K562 (cell line): ENCODE measurements at regions not wholly inside any gene's neighbourhood (a gene's known extent, or its start where the extent isn't known, plus 50 kb on each side); places are given as distances from the start of the nearest gene placed in this dataset.

Experiments
- ATAC-seq: fragments of 200-7000 bp; cut with Tn5 transposase; 3 replicates; pipeline ENCODE4 v1.9.1; 2020; ENCODE audit warnings: moderate library complexity
- BruUV-seq: library from RNA; stranded (reverse); fragments of 400-500 nt; replicated peaks from 2 replicates; lab custom pipeline; 2021; lab: Mats Ljungman, UMichigan
- CTCF ChIA-PET: fragments of 300-600 bp; formaldehyde crosslinking; extraction: SDS; loops from one replicate; lab custom pipeline; 2021; ENCODE audit warnings: low intra/inter-chr PET ratio; lab: Yijun Ruan, JAX
- POLR2A ChIA-PET: fragments of 300-600, 350-650 bp; sonication (Branson Sonifier 250); formaldehyde crosslinking; extraction: SDS; loops from one replicate; lab custom pipeline; 2021; ENCODE audit warnings: antibody characterized with exemption, inconsistent platforms; lab: Yijun Ruan, JAX
- DNase-seq, 4 experiments: peaks; one replicate each; pipeline versions ENCODE4 v3.0.0 to v3.0.0-alpha.2; 2011 to 2018; ENCODE audit warnings: low spot score in 3 of 4, mixed read lengths in 3 of 4; ENCODE audit errors: extremely low read depth in 1 of 4
- FAIRE-seq: peaks from 2 replicates; lab custom pipeline; 2011; peaks lifted over from hg19 to GRCh38; lab: Jason Lieb, UNC
- H2AFZ ChIP-seq: 2 replicates; pipeline ENCODE4 v1.6.0; 2011; ENCODE audit warnings: low read depth, low read length, control low read depth, inconsistent platforms
- H3K27ac ChIP-seq: fragments of 200-600 bp; 3 replicates; pipeline ENCODE4 v1.8.0; 2011; ENCODE audit warnings: low read depth, mild to moderate bottlenecking, control low read depth, inconsistent platforms, low read length, moderate library complexity, mixed read lengths; ENCODE audit errors: extremely low read depth
- H3K27me3 ChIP-seq, 2 experiments: fragments of 300-600 bp in 1 of 2; 2 replicates in 1 of 2; 3 replicates in 1 of 2; pipeline versions ENCODE4 v1.6.0 to v1.8.0; 2011; ENCODE audit warnings: inconsistent platforms in 2 of 2, low read length in 2 of 2, mild to moderate bottlenecking in 1 of 2, mixed read lengths in 1 of 2, moderate library complexity in 1 of 2; ENCODE audit not compliant: control insufficient read depth in 2 of 2, insufficient read depth in 2 of 2
- H3K36me3 ChIP-seq: fragments of 300-600 bp; 3 replicates; pipeline ENCODE4 v1.8.0; 2011; ENCODE audit warnings: mild to moderate bottlenecking, low read length, inconsistent platforms; ENCODE audit not compliant: control insufficient read depth, insufficient read depth
- H3K4me1 ChIP-seq, 2 experiments: fragments of 200-600 bp in 1 of 2; replicated peaks in 1 of 2; 2 replicates in 1 of 2; 3 replicates in 1 of 2; pipeline versions ENCODE4 v1.5.1 to v1.8.0; 2011; ENCODE audit warnings: inconsistent platforms in 2 of 2, low read length in 2 of 2, mild to moderate bottlenecking in 1 of 2, mixed read lengths in 1 of 2, moderate library complexity in 1 of 2; ENCODE audit not compliant: control insufficient read depth in 2 of 2, insufficient read depth in 2 of 2
- H3K4me2 ChIP-seq: 2 replicates; pipeline ENCODE4 v1.6.1; 2011; ENCODE audit warnings: low read length, control low read depth, inconsistent platforms, mixed read lengths; ENCODE audit not compliant: insufficient read depth
- H3K4me3 ChIP-seq: fragments of 200-600 bp; sonication (generic), shearing (Covaris generic); 2 replicates; pipeline ENCODE4 v1.5.1; 2016; ENCODE audit warnings: control low read depth, inconsistent platforms
- H3K79me2 ChIP-seq: fragments of 200-600 bp; 3 replicates; pipeline ENCODE4 v1.8.0; 2011; ENCODE audit warnings: low read length, inconsistent platforms; ENCODE audit not compliant: control insufficient read depth, insufficient read depth
- H3K9ac ChIP-seq, 2 experiments: 2 replicates each; pipeline versions ENCODE4 v1.6.0 to v1.6.1; 2011; ENCODE audit warnings: low read depth in 2 of 2, low read length in 2 of 2, control low read depth in 1 of 2, inconsistent platforms in 1 of 2, mild to moderate bottlenecking in 1 of 2, mixed read lengths in 1 of 2; ENCODE audit not compliant: insufficient read depth in 1 of 2
- H3K9me1 ChIP-seq: one replicate; pipeline ENCODE4 v1.6.0; 2011; ENCODE audit warnings: inconsistent platforms, mild to moderate bottlenecking, low read length, moderate library complexity; ENCODE audit not compliant: control insufficient read depth, insufficient read depth
- H3K9me3 ChIP-seq: replicated peaks from 2 replicates; pipeline ENCODE4 v1.5.1; 2011; ENCODE audit warnings: low read depth, low read length, inconsistent platforms; ENCODE audit not compliant: control insufficient read depth, insufficient read depth
- H4K20me1 ChIP-seq: replicated peaks from 2 replicates; pipeline ENCODE4 v1.6.1; 2011; ENCODE audit warnings: low read length, inconsistent platforms, mixed read lengths; ENCODE audit not compliant: control insufficient read depth, insufficient read depth
- HNRNPUL1 ChIP-seq: fragments of 200-400 bp; formaldehyde crosslinking; IDR thresholded peaks from 2 replicates; pipeline ENCODE4 v1.6.1; 2017; ENCODE audit warnings: low read length
- MAFG ChIP-seq: fragments of 450-650 bp; conservative IDR thresholded peaks from 2 replicates; pipeline ENCODE4 v1.6.1; 2016; ENCODE audit warnings: missing genetic modification characterization, missing compliant biosample characterization
- NFE2 ChIP-seq: IDR thresholded peaks from 2 replicates; pipeline ENCODE4 v1.6.1; 2014; ENCODE audit warnings: antibody characterized with exemption, low read depth
- PHTF2 ChIP-seq: fragments of 250-450 bp; sonication (Bioruptor Pico); IDR thresholded peaks from 2 replicates; pipeline ENCODE4 v1.5.0; 2021; ENCODE audit warnings: mild to moderate bottlenecking
- RB1 ChIP-seq: fragments of 450-650 bp; IDR thresholded peaks from 2 replicates; pipeline ENCODE4 v1.6.1; 2017; ENCODE audit warnings: low read depth, mild to moderate bottlenecking
- SAFB2 ChIP-seq: fragments of 200-400 bp; formaldehyde crosslinking; IDR thresholded peaks from 2 replicates; pipeline ENCODE4 v1.6.1; 2018; ENCODE audit warnings: borderline replicate concordance, low read length, low read depth, moderate library complexity; ENCODE audit not compliant: severe bottlenecking
- SRF ChIP-seq, 2 experiments: fragments of 250-450, 450-650 bp in 1 of 2; sonication (Bioruptor Pico) in 1 of 2; sonication (generic) in 1 of 2; formaldehyde crosslinking; IDR thresholded peaks; 2 replicates each; pipeline versions ENCODE4 v1.5.0 to v1.5.1; 2020 to 2022; ENCODE audit warnings: mild to moderate bottlenecking in 1 of 2, missing genetic modification reagents in 1 of 2
- ZFP30 ChIP-seq: fragments of 250-450 bp; sonication (Bioruptor Pico); IDR thresholded peaks from 2 replicates; pipeline ENCODE4 v1.8.0; 2022; ENCODE audit warnings: moderate library complexity, mild to moderate bottlenecking, inconsistent platforms, borderline replicate concordance
- ZFP36 ChIP-seq: fragments of 150-350 bp; IDR thresholded peaks from 2 replicates; pipeline ENCODE4 v1.6.1; 2018; ENCODE audit warnings: low read length, low read depth; ENCODE audit not compliant: partially characterized antibody
- ZKSCAN1 ChIP-seq: fragments of 150-350 bp; IDR thresholded peaks from 2 replicates; pipeline ENCODE4 v1.6.1; 2016; ENCODE audit warnings: low read depth, low read length
- ZNF143 ChIP-seq: sonication (generic); formaldehyde crosslinking; IDR thresholded peaks from 2 replicates; pipeline ENCODE4 v1.9.0; 2022; ENCODE audit warnings: mild to moderate bottlenecking, missing genetic modification reagents
- ZNF217 ChIP-seq: sonication (generic); formaldehyde crosslinking; IDR thresholded peaks from 2 replicates; pipeline ENCODE4 v1.8.0; 2022; ENCODE audit warnings: mild to moderate bottlenecking, missing genetic modification reagents
- WGBS: fragments of 100-300 bp; shearing (Covaris generic); methylation state at CpG from one replicate; pipeline ENCODE4 v1.1.6; 2016; ENCODE audit warnings: low coverage, mixed read lengths; ENCODE audit not compliant: insufficient coverage; ENCODE audit errors: missing lambda C conversion rate; 5-methylcytosine and 5-hydroxymethylcytosine counted together
- in situ Hi-C: fragments of 300-500 bp; cut with MboI; formaldehyde crosslinking; loops from 4 replicates; pipeline ENCODE4 v1.15.0; 2018; ENCODE audit warnings: inconsistent platforms, mixed read lengths
- intact Hi-C: fragments of 100-400 bp; cut with micrococcal nuclease; formaldehyde crosslinking; loops from 2 replicates; pipeline ENCODE4 v1.14.2; 2022
- TF ChIP-seq, protein P1 (sequence below): fragments of 200-600 bp; sonication (generic); IDR thresholded peaks from one replicate; pipeline ENCODE4 v1.6.1; 2012; ENCODE audit warnings: mild to moderate bottlenecking, low read depth, low read length, inconsistent platforms

DNA sequence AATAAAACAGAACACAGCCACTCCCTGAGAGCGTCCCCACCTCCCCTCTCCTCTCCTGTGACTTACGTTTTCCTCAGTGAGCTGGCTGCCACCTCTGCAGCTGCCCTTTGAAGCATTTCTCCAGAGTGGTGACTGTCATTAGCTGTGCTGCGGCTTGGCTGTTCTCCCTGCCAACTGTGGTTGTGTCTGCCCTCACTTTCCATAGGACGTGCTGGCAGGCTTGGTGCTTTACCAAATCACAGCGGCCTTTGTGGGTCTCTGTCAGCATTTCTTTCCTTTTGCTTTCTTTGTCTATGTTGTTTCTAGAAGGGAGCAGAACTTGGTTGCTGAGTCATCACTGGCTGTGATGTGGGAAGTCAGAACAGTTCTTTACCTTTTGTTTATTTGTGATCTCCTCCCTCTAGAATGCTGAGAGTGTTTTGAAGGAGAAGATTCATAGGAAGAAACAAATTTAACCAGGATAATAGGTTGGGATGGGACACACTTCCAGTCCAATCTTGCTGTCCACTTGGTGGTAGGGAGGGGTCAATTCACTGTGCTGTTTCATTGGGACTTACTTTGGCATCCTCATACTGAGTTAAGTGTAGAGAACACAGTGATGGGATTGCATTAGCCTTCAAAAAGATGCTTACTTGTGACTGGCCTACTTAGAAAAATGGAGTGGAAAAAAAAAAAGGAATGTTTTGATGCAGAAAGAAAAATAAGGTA lies 88.2 kb downstream of the TMX1 start:
- ATAC-seq (no peak), FAIRE-seq (no peak), DNase-seq (no peak)
- Histone ChIP-seq H3K27me3 (no peaks in the 10 kb centered on the region), H3K9ac (no peak overlapping the region), H2AFZ (no peak overlapping the region), H3K4me1 (no peaks in the 10 kb centered on the region), H4K20me1 (no peaks in the 10 kb centered on the region), H3K9me1 (no peaks in the 10 kb centered on the region), H3K79me2 (no peaks in the 10 kb centered on the region), H3K4me3 (no peak overlapping the region), H3K9me3 (no peaks in the 10 kb centered on the region), H3K4me2 (no peak overlapping the region), H3K36me3 (no peaks in the 10 kb centered on the region), H3K27ac (no peak overlapping the region)
- in situ Hi-C loops, result no loop called here
- ChIA-PET POLR2A (no interaction called here), CTCF (no interaction called here)
- BruUV-seq, result no TSS peak
- intact Hi-C loops, result no loop called here
- 0% methylated on average over 4 of the region's 5 CpGs for WGBS
- TF ChIP-seq ZFP30 (CRISPR knock-in tag) (no peak), ZNF143 (no peak), RB1 (no peak), SRF (CRISPR knock-in tag; IDR thresholded peaks at IDR 0.05) (no peak), HNRNPUL1 (no peak), MAFG (tag) (peak; percentile 48), ZKSCAN1 (no peak), PHTF2 (CRISPR knock-in tag) (no peak), NFE2 (peak; percentile 17; the same call in 1 of the 2 replicates), ZFP36 (no peak), SAFB2 (no peak), ZNF217 (CRISPR knock-in tag) (no peak)
- TF ChIP-seq, protein P1, sequence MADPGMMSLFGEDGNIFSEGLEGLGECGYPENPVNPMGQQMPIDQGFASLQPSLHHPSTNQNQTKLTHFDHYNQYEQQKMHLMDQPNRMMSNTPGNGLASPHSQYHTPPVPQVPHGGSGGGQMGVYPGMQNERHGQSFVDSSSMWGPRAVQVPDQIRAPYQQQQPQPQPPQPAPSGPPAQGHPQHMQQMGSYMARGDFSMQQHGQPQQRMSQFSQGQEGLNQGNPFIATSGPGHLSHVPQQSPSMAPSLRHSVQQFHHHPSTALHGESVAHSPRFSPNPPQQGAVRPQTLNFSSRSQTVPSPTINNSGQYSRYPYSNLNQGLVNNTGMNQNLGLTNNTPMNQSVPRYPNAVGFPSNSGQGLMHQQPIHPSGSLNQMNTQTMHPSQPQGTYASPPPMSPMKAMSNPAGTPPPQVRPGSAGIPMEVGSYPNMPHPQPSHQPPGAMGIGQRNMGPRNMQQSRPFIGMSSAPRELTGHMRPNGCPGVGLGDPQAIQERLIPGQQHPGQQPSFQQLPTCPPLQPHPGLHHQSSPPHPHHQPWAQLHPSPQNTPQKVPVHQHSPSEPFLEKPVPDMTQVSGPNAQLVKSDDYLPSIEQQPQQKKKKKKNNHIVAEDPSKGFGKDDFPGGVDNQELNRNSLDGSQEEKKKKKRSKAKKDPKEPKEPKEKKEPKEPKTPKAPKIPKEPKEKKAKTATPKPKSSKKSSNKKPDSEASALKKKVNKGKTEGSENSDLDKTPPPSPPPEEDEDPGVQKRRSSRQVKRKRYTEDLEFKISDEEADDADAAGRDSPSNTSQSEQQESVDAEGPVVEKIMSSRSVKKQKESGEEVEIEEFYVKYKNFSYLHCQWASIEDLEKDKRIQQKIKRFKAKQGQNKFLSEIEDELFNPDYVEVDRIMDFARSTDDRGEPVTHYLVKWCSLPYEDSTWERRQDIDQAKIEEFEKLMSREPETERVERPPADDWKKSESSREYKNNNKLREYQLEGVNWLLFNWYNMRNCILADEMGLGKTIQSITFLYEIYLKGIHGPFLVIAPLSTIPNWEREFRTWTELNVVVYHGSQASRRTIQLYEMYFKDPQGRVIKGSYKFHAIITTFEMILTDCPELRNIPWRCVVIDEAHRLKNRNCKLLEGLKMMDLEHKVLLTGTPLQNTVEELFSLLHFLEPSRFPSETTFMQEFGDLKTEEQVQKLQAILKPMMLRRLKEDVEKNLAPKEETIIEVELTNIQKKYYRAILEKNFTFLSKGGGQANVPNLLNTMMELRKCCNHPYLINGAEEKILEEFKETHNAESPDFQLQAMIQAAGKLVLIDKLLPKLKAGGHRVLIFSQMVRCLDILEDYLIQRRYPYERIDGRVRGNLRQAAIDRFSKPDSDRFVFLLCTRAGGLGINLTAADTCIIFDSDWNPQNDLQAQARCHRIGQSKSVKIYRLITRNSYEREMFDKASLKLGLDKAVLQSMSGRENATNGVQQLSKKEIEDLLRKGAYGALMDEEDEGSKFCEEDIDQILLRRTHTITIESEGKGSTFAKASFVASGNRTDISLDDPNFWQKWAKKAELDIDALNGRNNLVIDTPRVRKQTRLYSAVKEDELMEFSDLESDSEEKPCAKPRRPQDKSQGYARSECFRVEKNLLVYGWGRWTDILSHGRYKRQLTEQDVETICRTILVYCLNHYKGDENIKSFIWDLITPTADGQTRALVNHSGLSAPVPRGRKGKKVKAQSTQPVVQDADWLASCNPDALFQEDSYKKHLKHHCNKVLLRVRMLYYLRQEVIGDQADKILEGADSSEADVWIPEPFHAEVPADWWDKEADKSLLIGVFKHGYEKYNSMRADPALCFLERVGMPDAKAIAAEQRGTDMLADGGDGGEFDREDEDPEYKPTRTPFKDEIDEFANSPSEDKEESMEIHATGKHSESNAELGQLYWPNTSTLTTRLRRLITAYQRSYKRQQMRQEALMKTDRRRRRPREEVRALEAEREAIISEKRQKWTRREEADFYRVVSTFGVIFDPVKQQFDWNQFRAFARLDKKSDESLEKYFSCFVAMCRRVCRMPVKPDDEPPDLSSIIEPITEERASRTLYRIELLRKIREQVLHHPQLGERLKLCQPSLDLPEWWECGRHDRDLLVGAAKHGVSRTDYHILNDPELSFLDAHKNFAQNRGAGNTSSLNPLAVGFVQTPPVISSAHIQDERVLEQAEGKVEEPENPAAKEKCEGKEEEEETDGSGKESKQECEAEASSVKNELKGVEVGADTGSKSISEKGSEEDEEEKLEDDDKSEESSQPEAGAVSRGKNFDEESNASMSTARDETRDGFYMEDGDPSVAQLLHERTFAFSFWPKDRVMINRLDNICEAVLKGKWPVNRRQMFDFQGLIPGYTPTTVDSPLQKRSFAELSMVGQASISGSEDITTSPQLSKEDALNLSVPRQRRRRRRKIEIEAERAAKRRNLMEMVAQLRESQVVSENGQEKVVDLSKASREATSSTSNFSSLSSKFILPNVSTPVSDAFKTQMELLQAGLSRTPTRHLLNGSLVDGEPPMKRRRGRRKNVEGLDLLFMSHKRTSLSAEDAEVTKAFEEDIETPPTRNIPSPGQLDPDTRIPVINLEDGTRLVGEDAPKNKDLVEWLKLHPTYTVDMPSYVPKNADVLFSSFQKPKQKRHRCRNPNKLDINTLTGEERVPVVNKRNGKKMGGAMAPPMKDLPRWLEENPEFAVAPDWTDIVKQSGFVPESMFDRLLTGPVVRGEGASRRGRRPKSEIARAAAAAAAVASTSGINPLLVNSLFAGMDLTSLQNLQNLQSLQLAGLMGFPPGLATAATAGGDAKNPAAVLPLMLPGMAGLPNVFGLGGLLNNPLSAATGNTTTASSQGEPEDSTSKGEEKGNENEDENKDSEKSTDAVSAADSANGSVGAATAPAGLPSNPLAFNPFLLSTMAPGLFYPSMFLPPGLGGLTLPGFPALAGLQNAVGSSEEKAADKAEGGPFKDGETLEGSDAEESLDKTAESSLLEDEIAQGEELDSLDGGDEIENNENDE, result no peak
